ENCODE measurements at regions not wholly inside any gene's neighbourhood (a gene's known extent, or its start where the extent isn't known, plus 50 kb on each side); places are given as distances from the start of the nearest gene placed in this dataset.

- Mint-ChIP-seq H3K27me3 (peaks cover 0 to 5% of the 10 kb centered on the region in 2 donors), H3K27ac (no peak overlapping the region)
Observed at GRCh38 chr11:105203569-105204240, 64.1 kb upstream of the CARD18 start.

GRCh38 chr11:105202844-105203548 lies 63.4 kb upstream of the CARD18 start:
- Mint-ChIP-seq H3K4me3 (no peak overlapping the region), H3K4me1 (ENCODE audit: low read depth in 2 of 2) (no peaks in the 10 kb centered on the region), H3K27me3 (peaks cover 0 to 5% of the 10 kb centered on the region in 2 donors), H3K27ac (no peak overlapping the region), H3K9me3 (no peaks in the 10 kb centered on the region), H3K36me3 (ENCODE audit: insufficient read depth) (no peaks in the 10 kb centered on the region)
- ATAC-seq (replicated peaks), result peak; percentile 44
- DNase-seq, result no peak

More at GRCh38 chr11:105203569-105204240, 64.1 kb upstream of the CARD18 start:
- Mint-ChIP-seq H3K4me3 (no peak overlapping the region), H3K36me3 (ENCODE audit: insufficient read depth) (no peaks in the 10 kb centered on the region), H3K9me3 (no peaks in the 10 kb centered on the region), H3K4me1 (ENCODE audit: low read depth in 2 of 2) (no peaks in the 10 kb centered on the region)
- no peak for ATAC-seq (replicated peaks)
- no peak for DNase-seq

- Mint-ChIP-seq H3K9me3 (no peaks in the 10 kb centered on the region), H3K36me3 (ENCODE audit: insufficient read depth) (no peaks in the 10 kb centered on the region), H3K4me3 (no peak overlapping the region), H3K4me1 (ENCODE audit: low read depth in 2 of 2) (no peaks in the 10 kb centered on the region), H3K27ac (no peak overlapping the region), H3K27me3 (peaks cover 0 to 5% of the 10 kb centered on the region in 2 donors)
- DNase-seq, result no peak
- peak; percentile 37 for ATAC-seq (replicated peaks)
Observed at GRCh38 chr11:105202422-105202821, 62.9 kb upstream of the CARD18 start.

- H3K4me3 Mint-ChIP-seq, result no peak overlapping the region
- H3K4me1 Mint-ChIP-seq (ENCODE audit: low read depth in 2 of 2), result no peaks in the 10 kb centered on the region
- H3K36me3 Mint-ChIP-seq (ENCODE audit: insufficient read depth), result no peaks in the 10 kb centered on the region
- ATAC-seq (replicated peaks) (no peak), DNase-seq (no peak)
- peaks cover 0 to 5% of the 10 kb centered on the region in 2 donors for H3K27me3 Mint-ChIP-seq
- H3K9me3 Mint-ChIP-seq, result no peaks in the 10 kb centered on the region
- H3K27ac Mint-ChIP-seq, result no peak overlapping the region
Observed at GRCh38 chr11:105201166-105201565, 61.6 kb upstream of the CARD18 start.

- Mint-ChIP-seq H3K27ac (no peak overlapping the region), H3K4me1 (ENCODE audit: low read depth in 2 of 2) (no peaks in the 10 kb centered on the region), H3K27me3 (peaks cover 0 to 5% of the 10 kb centered on the region in 2 donors), H3K4me3 (no peak overlapping the region), H3K36me3 (ENCODE audit: insufficient read depth) (no peaks in the 10 kb centered on the region), H3K9me3 (no peaks in the 10 kb centered on the region)
- no peak for DNase-seq
- no peak for ATAC-seq (replicated peaks)
Observed at GRCh38 chr11:105197071-105197815, 57.7 kb upstream of the CARD18 start.

- H3K9me3 Mint-ChIP-seq, result no peaks in the 10 kb centered on the region
- no peak overlapping the region for H3K4me3 Mint-ChIP-seq
Observed at GRCh38 chr11:105193260-105193659, 53.7 kb upstream of the CARD18 start.

GRCh38 chr11:105192115-105192514 lies 52.5 kb upstream of the CARD18 start:
- Mint-ChIP-seq H3K36me3 (ENCODE audit: insufficient read depth) (no peaks in the 10 kb centered on the region), H3K4me1 (ENCODE audit: low read depth in 2 of 2) (no peaks in the 10 kb centered on the region), H3K4me3 (no peak overlapping the region), H3K9me3 (no peaks in the 10 kb centered on the region), H3K27ac (no peak overlapping the region), H3K27me3 (peaks cover 0 to 7% of the 10 kb centered on the region in 2 donors)
- DNase-seq, result no peak
- no peak for ATAC-seq (replicated peaks)

More at GRCh38 chr11:105193260-105193659, 53.7 kb upstream of the CARD18 start:
- Mint-ChIP-seq H3K36me3 (ENCODE audit: insufficient read depth) (no peaks in the 10 kb centered on the region), H3K27me3 (no peaks in the 10 kb centered on the region), H3K27ac (no peak overlapping the region), H3K4me1 (ENCODE audit: low read depth in 2 of 2) (no peaks in the 10 kb centered on the region)
- DNase-seq, result no peak
- ATAC-seq (replicated peaks), result no peak

GRCh38 chr11:105189581-105189980 lies 50.0 kb upstream of the CARD18 start:
- H3K4me3 Mint-ChIP-seq, result no peak overlapping the region
- peaks cover 0 to 12% of the 10 kb centered on the region in 2 donors for H3K27me3 Mint-ChIP-seq
- no peaks in the 10 kb centered on the region for H3K4me1 Mint-ChIP-seq (ENCODE audit: low read depth in 2 of 2)
- no peak overlapping the region for H3K27ac Mint-ChIP-seq
- DNase-seq (no peak), ATAC-seq (replicated peaks) (no peak)
- H3K36me3 Mint-ChIP-seq (ENCODE audit: insufficient read depth), result no peaks in the 10 kb centered on the region
- no peaks in the 10 kb centered on the region for H3K9me3 Mint-ChIP-seq

Data from effector memory CD8-positive, alpha-beta T cell (primary cell).